ENCODE measurements at regions not wholly inside any gene's neighbourhood (a gene's known extent, or its start where the extent isn't known, plus 50 kb on each side); places are given as distances from the start of the nearest gene placed in this dataset.

GRCh38 chr1:105830571-105831146, 1225.8 kb upstream of the PRMT6 start:
- DNase-seq (ENCODE audit: low spot score): no peak

DNA sequence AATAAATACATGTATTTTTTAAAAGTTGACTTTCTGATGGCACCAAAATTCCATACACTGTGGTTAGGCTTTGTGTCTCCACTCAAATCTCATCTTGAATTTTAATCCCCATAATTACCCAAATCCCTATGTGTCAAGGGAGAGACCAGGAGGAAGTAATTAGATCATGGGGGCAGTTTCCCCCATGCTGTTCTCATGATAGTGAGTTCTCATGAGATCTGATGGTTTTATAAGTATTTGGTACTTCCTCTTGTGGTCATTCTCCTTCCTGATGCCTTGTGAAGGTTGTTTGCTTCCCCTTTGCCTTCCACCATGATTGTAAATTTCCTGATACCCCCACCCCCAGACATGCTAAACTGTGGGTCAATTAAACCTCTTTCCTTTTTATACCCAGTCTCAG, 1218.4 kb upstream of the PRMT6 start:
- no peak for DNase-seq (ENCODE audit: low spot score)

DNA sequence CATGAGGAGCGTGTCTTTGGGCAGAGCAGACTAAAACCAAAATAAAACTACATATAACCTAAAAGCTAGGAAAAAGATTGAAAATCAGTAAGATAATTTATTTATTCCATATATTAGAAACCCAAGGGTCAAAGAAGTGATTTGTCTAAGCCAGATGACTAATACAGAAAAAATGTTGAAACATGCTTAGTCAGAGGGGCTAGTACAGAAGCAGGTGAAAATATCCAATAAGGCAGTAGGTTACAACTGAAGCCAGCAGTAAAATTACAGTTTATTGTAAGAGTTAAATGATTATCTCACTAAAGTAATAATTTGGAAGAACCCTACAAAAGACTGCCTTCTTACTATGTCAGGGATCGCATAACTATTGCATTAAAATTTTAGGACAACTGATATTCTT, 1190.9 kb upstream of the PRMT6 start:
- DNase-seq (ENCODE audit: low spot score): no peak

DNA sequence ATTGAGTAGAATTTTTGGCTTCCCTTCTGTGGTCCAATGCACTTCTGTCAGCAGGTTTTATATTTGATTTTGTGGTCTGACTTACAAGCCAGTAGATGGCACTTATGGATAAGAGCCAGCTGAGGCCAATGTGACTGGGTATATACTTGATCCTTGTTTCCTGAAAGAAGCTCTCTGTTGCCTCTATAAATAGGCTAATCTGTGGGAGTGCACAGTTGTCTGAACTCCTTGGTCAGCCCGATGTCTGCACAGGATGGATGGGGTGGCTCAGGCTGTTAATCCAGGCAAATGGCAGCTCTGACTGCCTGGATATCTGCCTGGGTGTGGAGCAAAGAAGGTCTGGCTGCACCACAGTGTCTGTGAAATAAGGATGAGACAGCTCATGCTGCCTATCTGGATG, 1183.7 kb upstream of the PRMT6 start:
- no peak for DNase-seq (ENCODE audit: low spot score)

- DNase-seq (ENCODE audit: low spot score): no peak
Measured at GRCh38 chr1:105874621-105875020, 1181.9 kb upstream of the PRMT6 start.

GRCh38 chr1:105886309-105886708, 1170.2 kb upstream of the PRMT6 start:
- DNase-seq (ENCODE audit: low spot score): no peak

GRCh38 chr1:105891308-105891707, 1165.2 kb upstream of the PRMT6 start:
- DNase-seq (ENCODE audit: low spot score): no peak

GRCh38 chr1:105894006-105894405, 1162.5 kb upstream of the PRMT6 start:
- DNase-seq (ENCODE audit: low spot score): no peak

DNA sequence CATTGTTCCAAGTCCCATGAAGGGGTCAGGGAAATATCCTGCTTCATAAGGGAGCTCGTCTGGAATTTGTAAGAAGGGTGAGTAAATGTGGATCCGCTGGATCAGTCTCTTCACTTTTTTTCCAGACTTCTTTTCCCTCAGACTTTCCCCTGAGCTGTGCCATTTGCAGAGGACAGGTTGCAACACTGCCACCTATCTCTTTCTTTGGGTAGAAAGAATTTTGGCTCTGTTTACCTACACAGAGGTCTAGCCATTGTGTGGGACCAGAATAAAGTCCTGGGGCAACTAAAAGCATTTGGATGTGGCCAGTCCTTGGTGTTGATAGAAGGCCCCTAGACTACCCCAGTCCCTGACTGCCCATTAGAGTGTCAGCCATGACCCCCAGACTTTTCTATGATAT, 1146.7 kb upstream of the PRMT6 start:
- no peak for DNase-seq (ENCODE audit: low spot score)

DNA sequence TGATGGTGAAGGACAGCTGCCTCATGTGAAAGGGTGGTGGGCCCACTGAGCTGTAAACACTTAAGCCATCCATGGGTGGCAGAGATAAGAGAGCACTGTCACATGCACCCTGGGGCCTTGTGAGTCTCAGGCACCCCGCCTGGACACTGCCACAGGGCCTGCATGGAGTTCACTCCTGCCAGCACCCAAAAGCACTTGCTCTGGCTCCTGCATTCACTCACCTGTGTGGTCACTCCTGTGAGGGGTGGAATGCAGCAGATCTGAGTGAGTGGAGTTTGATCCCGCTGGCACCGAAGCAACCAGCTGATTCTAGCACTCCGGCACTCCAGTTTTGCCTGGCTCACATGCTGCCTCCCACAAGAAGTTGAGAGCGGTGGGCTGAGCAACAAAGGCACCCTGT, 1142.1 kb upstream of the PRMT6 start:
- DNase-seq (ENCODE audit: low spot score): no peak

GRCh38 chr1:105934806-105935205, 1121.7 kb upstream of the PRMT6 start:
- DNase-seq (ENCODE audit: low spot score): no peak

DNA sequence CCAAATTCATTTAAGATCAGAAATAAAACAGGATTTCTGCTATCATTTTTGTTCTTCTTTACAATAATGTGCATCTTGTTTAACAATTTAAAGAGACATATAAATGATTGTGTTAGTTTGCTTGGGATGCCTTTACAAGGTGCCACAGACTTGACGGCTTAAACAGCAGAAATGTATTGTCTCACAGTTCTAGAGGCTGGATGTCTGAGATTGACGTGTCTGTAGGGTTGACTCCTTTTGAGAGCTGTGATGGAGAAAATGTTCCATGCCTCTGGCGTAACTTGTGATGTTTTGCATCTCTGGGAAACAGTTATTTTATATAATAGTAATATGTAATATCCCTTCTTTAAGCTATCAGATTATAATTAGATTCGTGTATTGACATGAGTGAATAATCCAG, 1091.6 kb upstream of the PRMT6 start:
- DNase-seq (ENCODE audit: low spot score): no peak

- DNase-seq (ENCODE audit: low spot score): no peak
Measured at GRCh38 chr1:105997516-105997915, 1059.0 kb upstream of the PRMT6 start.

DNA sequence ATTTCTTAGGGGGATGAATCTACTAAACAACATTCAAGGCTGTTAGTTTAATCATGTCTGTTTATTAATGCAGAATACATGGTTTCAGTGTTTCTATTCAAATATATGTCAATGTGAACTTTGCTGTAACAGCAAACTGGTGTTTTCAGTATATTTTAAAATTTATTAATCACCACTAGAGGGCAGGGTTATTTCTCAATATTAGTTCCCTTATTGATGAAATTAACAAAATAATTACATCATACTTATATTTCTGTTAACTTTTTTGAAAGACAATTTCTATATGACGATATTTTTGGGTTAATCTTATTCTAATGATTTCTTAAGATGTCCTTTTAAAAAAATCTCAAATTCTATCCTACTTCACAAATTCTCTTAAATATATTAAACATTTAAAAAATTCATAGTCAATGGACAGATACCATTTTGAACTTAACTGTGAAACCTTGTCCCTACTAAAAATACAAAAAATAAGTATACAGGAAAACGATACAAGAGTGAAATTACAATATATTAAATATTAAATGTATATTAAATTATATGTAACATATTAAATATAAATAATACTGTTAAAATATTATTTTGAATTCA, 1034.1 kb upstream of the PRMT6 start:
- no peak for DNase-seq (ENCODE audit: low spot score)

DNA sequence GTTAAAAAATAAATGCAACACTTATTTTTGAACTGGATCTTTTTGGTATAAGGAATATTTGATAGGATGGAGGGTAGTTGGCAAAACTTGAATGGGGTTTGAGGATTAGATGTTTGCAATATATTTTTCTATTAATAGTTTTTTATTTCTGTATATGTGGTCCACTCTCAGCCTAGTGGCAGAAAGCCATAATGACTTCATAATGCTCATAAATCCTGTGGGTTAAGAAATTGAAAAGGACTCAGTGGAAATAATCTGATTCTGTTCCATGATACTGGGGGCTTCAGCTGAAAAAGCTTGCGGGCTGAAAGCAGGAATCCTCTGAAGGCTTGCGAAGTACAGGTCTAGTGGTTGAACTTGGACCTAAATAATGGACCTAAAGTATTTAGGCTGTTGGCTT, 1028.6 kb upstream of the PRMT6 start:
- DNase-seq (ENCODE audit: low spot score): no peak

GRCh38 chr1:106037526-106037925, 1018.9 kb upstream of the PRMT6 start:
- DNase-seq (ENCODE audit: low spot score): no peak

DNA sequence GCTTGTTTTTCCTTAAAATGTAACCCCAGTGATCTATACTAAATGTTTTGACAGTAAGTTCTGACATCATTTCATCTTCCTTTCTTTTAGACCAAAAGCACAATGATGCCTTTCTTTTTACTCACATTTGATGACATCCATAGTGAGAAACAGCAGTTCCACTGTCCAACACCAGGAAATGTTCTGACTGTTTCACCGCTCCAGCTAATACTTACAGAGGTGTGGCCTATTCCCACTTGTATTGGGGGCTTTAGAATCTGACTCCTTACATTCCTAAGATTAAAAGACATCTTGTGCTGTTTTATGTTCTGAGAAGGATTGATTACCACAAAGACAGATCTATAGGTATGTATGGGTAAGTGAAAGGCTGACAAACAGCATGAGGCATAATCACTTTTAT, 1018.2 kb upstream of the PRMT6 start:
- DNase-seq (ENCODE audit: low spot score): no peak

- DNase-seq (ENCODE audit: low spot score): no peak
Measured at GRCh38 chr1:106043971-106044370, 1012.5 kb upstream of the PRMT6 start.

DNA sequence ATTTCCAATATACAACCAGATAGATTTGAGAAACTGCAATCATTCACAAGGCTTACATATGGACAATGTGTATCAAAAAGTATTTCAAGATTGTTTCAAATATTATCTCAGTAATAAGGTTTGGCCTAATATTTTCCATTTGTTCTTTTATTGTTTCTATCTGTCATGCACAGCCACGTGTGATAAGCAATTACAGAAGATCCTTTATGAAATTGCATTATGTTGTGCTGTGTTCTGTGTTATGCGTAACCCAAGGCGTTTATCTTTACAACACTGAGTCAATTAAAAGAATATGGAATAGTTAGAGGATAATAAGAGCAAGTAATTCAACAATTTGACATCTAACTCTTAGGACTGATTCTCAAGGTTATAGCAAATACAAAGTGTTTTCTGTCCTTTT, 1009.3 kb upstream of the PRMT6 start:
- no peak for DNase-seq (ENCODE audit: low spot score)

- no peak for DNase-seq (ENCODE audit: low spot score)
Measured at GRCh38 chr1:106049595-106049994, 1006.9 kb upstream of the PRMT6 start.

- DNase-seq (ENCODE audit: low spot score): no peak
Measured at GRCh38 chr1:106055855-106056254, 1000.6 kb upstream of the PRMT6 start.

- no peak for DNase-seq (ENCODE audit: low spot score)
Measured at GRCh38 chr1:106061586-106062495, 994.6 kb upstream of the PRMT6 start.

GRCh38 chr1:106063510-106063909, 993.0 kb upstream of the PRMT6 start:
- DNase-seq (ENCODE audit: low spot score): no peak
